ENCODE measurements at regions not wholly inside any gene's neighbourhood (a gene's known extent, or its start where the extent isn't known, plus 50 kb on each side); places are given as distances from the start of the nearest gene placed in this dataset.

GRCh38 chrX:96430756-96431455, 253.7 kb upstream of the DIAPH2 start:
- CTCF ChIA-PET = no interaction called here
- Histone ChIP-seq H3K4me3 (ENCODE audit: low read depth in 2 of 2, low read length in 2 of 2) (no peak overlapping the region), H3K4me1 (ENCODE audit: control insufficient read depth, insufficient read depth, low read length) (no peaks in the 10 kb centered on the region), H3K27ac (ENCODE audit: low read length) (no peak overlapping the region), H3K36me3 (ENCODE audit: control insufficient read depth, insufficient read depth, low read length) (no peaks in the 10 kb centered on the region), H3K9me3 (ENCODE audit: control insufficient read depth, insufficient read depth, low read depth, low read length) (no peaks in the 10 kb centered on the region), H3K27me3 (ENCODE audit: control insufficient read depth, insufficient read depth, low read length) (no peaks in the 10 kb centered on the region)
- ATAC-seq (no peak), DNase-seq (ENCODE audit: low read depth, low spot score) (no peak)
- POLR2A ChIA-PET = no interaction called here
- intact Hi-C loops (cut with micrococcal nuclease; ENCODE audit: unreplicated experiment) (no loop called here), in situ Hi-C loops (cut with HindIII; ENCODE audit: low pct_unique_long_range_greater_than_20kb, low sequenced_read_pairs) (no loop called here)
- TF ChIP-seq TCF7L2 (IDR thresholded peaks at IDR 0.05; ENCODE audit: low read depth, low read length) (no peak), REST (IDR thresholded peaks at IDR 0.05; ENCODE audit: insufficient read depth in 1 of 2, low read depth in 2 of 2, low read length in 1 of 2) (no peak), CTCF (IDR thresholded peaks at IDR 0.05) (no peak), POLR2AphosphoS5 (IDR thresholded peaks at IDR 0.05; ENCODE audit: low read depth, low read length) (no peak), SIN3A (IDR thresholded peaks at IDR 0.05; ENCODE audit: borderline replicate concordance, insufficient read depth, low read depth, low read length) (no peak)
- no TSS peak for BruUV-seq (replicated peaks)

GRCh38 chrX:96432647-96433046, 252.0 kb upstream of the DIAPH2 start:
- in situ Hi-C loops (cut with HindIII; ENCODE audit: low pct_unique_long_range_greater_than_20kb, low sequenced_read_pairs) (no loop called here), intact Hi-C loops (cut with micrococcal nuclease; ENCODE audit: unreplicated experiment) (no loop called here)
- ChIA-PET CTCF (no interaction called here), POLR2A (interaction anchor here (0.6 kb wide), 1 partner anchor 13 kb away, joined by 3 read pairs; no protein-coding TSS in a partner anchor)
- no peak for TF ChIP-seq TCF7L2 (IDR thresholded peaks at IDR 0.05; ENCODE audit: low read depth, low read length)
- Histone ChIP-seq H3K36me3 (ENCODE audit: control insufficient read depth, insufficient read depth, low read length) (no peaks in the 10 kb centered on the region), H3K9me3 (ENCODE audit: control insufficient read depth, insufficient read depth, low read depth, low read length) (no peaks in the 10 kb centered on the region), H3K27ac (ENCODE audit: low read length) (no peak overlapping the region), H3K4me1 (ENCODE audit: control insufficient read depth, insufficient read depth, low read length) (no peaks in the 10 kb centered on the region), H3K27me3 (ENCODE audit: control insufficient read depth, insufficient read depth, low read length) (no peaks in the 10 kb centered on the region), H3K4me3 (ENCODE audit: low read depth in 2 of 2, low read length in 2 of 2) (no peak overlapping the region)
- BruUV-seq (replicated peaks) = no TSS peak
- no peak for ATAC-seq
- no peak for DNase-seq (ENCODE audit: low read depth, low spot score)

- Histone ChIP-seq H3K27ac (ENCODE audit: low read length) (no peak overlapping the region), H3K36me3 (ENCODE audit: control insufficient read depth, insufficient read depth, low read length) (no peaks in the 10 kb centered on the region), H3K4me3 (ENCODE audit: low read depth in 2 of 2, low read length in 2 of 2) (no peak overlapping the region), H3K27me3 (ENCODE audit: control insufficient read depth, insufficient read depth, low read length) (no peaks in the 10 kb centered on the region), H3K4me1 (ENCODE audit: control insufficient read depth, insufficient read depth, low read length) (no peaks in the 10 kb centered on the region), H3K9me3 (ENCODE audit: control insufficient read depth, insufficient read depth, low read depth, low read length) (no peaks in the 10 kb centered on the region)
- TF ChIP-seq CTCF (IDR thresholded peaks at IDR 0.05) = no peak
- TF ChIP-seq REST (IDR thresholded peaks at IDR 0.05; ENCODE audit: insufficient read depth in 1 of 2, low read depth in 2 of 2, low read length in 1 of 2) = no peak
- TF ChIP-seq POLR2AphosphoS5 (IDR thresholded peaks at IDR 0.05; ENCODE audit: low read depth, low read length) = no peak
- TF ChIP-seq TCF7L2 (IDR thresholded peaks at IDR 0.05; ENCODE audit: low read depth, low read length) = no peak
- no peak for TF ChIP-seq SIN3A (IDR thresholded peaks at IDR 0.05; ENCODE audit: borderline replicate concordance, insufficient read depth, low read depth, low read length)
- DNase-seq (ENCODE audit: low read depth, low spot score) = no peak
- BruUV-seq (replicated peaks) = no TSS peak
- in situ Hi-C loops (cut with HindIII; ENCODE audit: low pct_unique_long_range_greater_than_20kb, low sequenced_read_pairs) (no loop called here), intact Hi-C loops (cut with micrococcal nuclease; ENCODE audit: unreplicated experiment) (no loop called here)
- ATAC-seq = no peak
- POLR2A ChIA-PET = no interaction called here
- CTCF ChIA-PET = no interaction called here
Observed at GRCh38 chrX:96433409-96434077, 251.1 kb upstream of the DIAPH2 start.

All from Panc1 (cell line).